HG03135 (cell line): ENCODE measurements at regions not wholly inside any gene's neighbourhood (a gene's known extent, or its start where the extent isn't known, plus 50 kb on each side); places are given as distances from the start of the nearest gene placed in this dataset.
"Not testable (repeated sequence)": the region's sequence is repeated elsewhere in the genome, so short reads cannot be mapped to it uniquely, and the experiment has no call there.

Experiments
- ATAC-seq: cut with Tn5 transposase; IDR thresholded peaks from one replicate; pipeline ENCODE4 v1.9.1; 2021; ENCODE audit warnings: mild to moderate bottlenecking, moderate library complexity; ENCODE audit not compliant: unreplicated experiment

- ATAC-seq: no peak
Observed at GRCh38 chr2:430291-431040, 142.6 kb upstream of the ALKAL2 start.

GRCh38 chr2:429575-430254 is 141.8 kb upstream of the ALKAL2 start:
- ATAC-seq: no peak

- no peak for ATAC-seq
Observed at GRCh38 chr2:429142-429541, 141.3 kb upstream of the ALKAL2 start.

- no peak for ATAC-seq
Observed at GRCh38 chr2:428591-428990, 140.7 kb upstream of the ALKAL2 start.

GRCh38 chr2:426696-427095 is 138.8 kb upstream of the ALKAL2 start:
- not testable (repeated sequence) for ATAC-seq

GRCh38 chr2:425947-426346 is 138.1 kb upstream of the ALKAL2 start:
- ATAC-seq: no peak

- no peak for ATAC-seq
Observed at GRCh38 chr2:425243-425642, 137.4 kb upstream of the ALKAL2 start.

- no peak for ATAC-seq
Observed at GRCh38 chr2:424306-425171, 136.6 kb upstream of the ALKAL2 start.

GRCh38 chr2:423479-423878 is 135.6 kb upstream of the ALKAL2 start:
- ATAC-seq: no peak

- no peak for ATAC-seq
Observed at GRCh38 chr2:422676-423435, 135.0 kb upstream of the ALKAL2 start.

GRCh38 chr2:421406-421805 is 133.5 kb upstream of the ALKAL2 start:
- no peak for ATAC-seq

- no peak for ATAC-seq
Observed at GRCh38 chr2:419687-420317, 131.9 kb upstream of the ALKAL2 start.

GRCh38 chr2:417662-418061 is 129.8 kb upstream of the ALKAL2 start:
- ATAC-seq: no peak

GRCh38 chr2:417006-417405 is 129.1 kb upstream of the ALKAL2 start:
- ATAC-seq: no peak

- no peak for ATAC-seq
Observed at GRCh38 chr2:415986-416610, 128.2 kb upstream of the ALKAL2 start.

GRCh38 chr2:409523-409922 is 121.6 kb upstream of the ALKAL2 start:
- ATAC-seq: no peak

GRCh38 chr2:407630-408029 is 119.7 kb upstream of the ALKAL2 start:
- no peak for ATAC-seq

- no peak for ATAC-seq
Observed at GRCh38 chr2:406876-407275, 119.0 kb upstream of the ALKAL2 start.

GRCh38 chr2:406231-406630 is 118.3 kb upstream of the ALKAL2 start:
- ATAC-seq: no peak

- ATAC-seq: no peak
Observed at GRCh38 chr2:404581-404980, 116.7 kb upstream of the ALKAL2 start.
